PC-9 (cell line): ENCODE measurements at regions not wholly inside any gene's neighbourhood (a gene's known extent, or its start where the extent isn't known, plus 50 kb on each side); places are given as distances from the start of the nearest gene placed in this dataset.

Experiments used
- CTCF ChIP-seq: fragments of 200-600 bp; sonication (generic); conservative IDR thresholded peaks from 2 replicates; pipeline ENCODE4 v1.6.1; 2017; ENCODE audit warnings: mixed run types, antibody characterized with exemption, mild to moderate bottlenecking, moderate library complexity
- EZH2 ChIP-seq: fragments of 200-600 bp; sonication (generic); IDR thresholded peaks from 2 replicates; pipeline ENCODE4 v1.8.0; 2017; ENCODE audit warnings: antibody characterized with exemption, low read depth

GRCh38 chr1:30417701-30418046 is 305.7 kb downstream of the MATN1 start:
- TF ChIP-seq EZH2 (no peak), CTCF (no peak)
